Transverse colon (tissue), 4 donors: ENCODE measurements at regions not wholly inside any gene's neighbourhood (a gene's known extent, or its start where the extent isn't known, plus 50 kb on each side); places are given as distances from the start of the nearest gene placed in this dataset.

Experiments
- DNase-seq: peaks from one replicate; pipeline ENCODE4 v3.0.0-alpha.2; 2019
- H3K27ac ChIP-seq, 4 donors: fragments of 200-600 bp; sonication (generic); 2 replicates each; pipeline ENCODE4 v1.5.1; 2016 to 2018; ENCODE audit warnings: inconsistent platforms in 4 of 4
- H3K27me3 ChIP-seq: fragments of 200-600 bp; sonication (generic); 2 replicates; pipeline ENCODE4 v1.5.1; 2017; ENCODE audit warnings: inconsistent platforms
- H3K36me3 ChIP-seq, 4 donors: fragments of 200-600 bp; sonication (generic); 2 replicates each; pipeline ENCODE4 v1.5.1; 2017 to 2019; ENCODE audit warnings: inconsistent platforms in 4 of 4
- H3K4me1 ChIP-seq, 4 donors: fragments of 200-600 bp; sonication (generic); 2 replicates each; pipeline ENCODE4 v1.5.1; 2017 to 2020; ENCODE audit warnings: inconsistent platforms in 4 of 4
- H3K4me3 ChIP-seq, 4 donors: fragments of 200-600 bp; sonication (generic); 1 replicate in 1 of 4; 2 replicates in 3 of 4; pipeline versions ENCODE4 v1.5.1 to v1.6.1; 2017 to 2019; ENCODE audit warnings: inconsistent platforms in 4 of 4
- H3K9me3 ChIP-seq, 2 donors: fragments of 200-600 bp; sonication (generic); 2 replicates each; pipeline ENCODE4 v1.5.1; 2017 to 2019; ENCODE audit warnings: inconsistent platforms in 2 of 2
- EP300 ChIP-seq: sonication (generic); formaldehyde crosslinking; IDR thresholded peaks from one replicate; pipeline ENCODE4 v1.6.1; 2017; ENCODE audit warnings: antibody characterized with exemption, low read depth
- POLR2A ChIP-seq: fragments of 450-650 bp; IDR thresholded peaks from one replicate; pipeline ENCODE4 v1.6.1; 2016; ENCODE audit warnings: antibody characterized with exemption, mild to moderate bottlenecking, moderate library complexity
- POLR2AphosphoS5 ChIP-seq, 3 donors: sonication (generic); formaldehyde crosslinking; IDR thresholded peaks; one replicate each; pipeline ENCODE4 v1.6.1; 2016; ENCODE audit warnings: antibody characterized with exemption in 3 of 3
- WGBS, 2 donors: methylation state at CpG; one replicate each; pipeline ENCODE4 v1.1.5; 2018; ENCODE audit warnings: low coverage in 1 of 2; 5-methylcytosine and 5-hydroxymethylcytosine counted together
- in situ Hi-C, 4 donors: fragments of 200-750 bp; cut with MboI; loops; one replicate each; pipeline versions ENCODE4 v1.15.0 to v1.15.1; 2017; ENCODE audit warnings: low sequenced_read_pairs in 3 of 4, low pct_ligation_motif_present in 1 of 4, low pct_unique_long_range_greater_than_20kb in 1 of 4
- intact Hi-C: fragments of 100-400 bp; cut with DNase I; formaldehyde crosslinking; loops from one replicate; pipeline ENCODE4 v1.15.1; 2023; ENCODE audit warnings: low total_unique reads
- TF ChIP-seq, protein P1 (sequence below), 5 experiments: fragments of 200-600 bp in 3 of 5; fragments of 450-650 bp in 2 of 5; sonication (generic) in 3 of 5; IDR thresholded peaks; 1 replicate in 2 of 5; 2 replicates in 3 of 5; pipeline ENCODE4 v1.5.1; 2016 to 2017; ENCODE audit warnings: antibody characterized with exemption in 5 of 5, inconsistent platforms in 3 of 5, mild to moderate bottlenecking in 2 of 5, moderate library complexity in 1 of 5

DNA sequence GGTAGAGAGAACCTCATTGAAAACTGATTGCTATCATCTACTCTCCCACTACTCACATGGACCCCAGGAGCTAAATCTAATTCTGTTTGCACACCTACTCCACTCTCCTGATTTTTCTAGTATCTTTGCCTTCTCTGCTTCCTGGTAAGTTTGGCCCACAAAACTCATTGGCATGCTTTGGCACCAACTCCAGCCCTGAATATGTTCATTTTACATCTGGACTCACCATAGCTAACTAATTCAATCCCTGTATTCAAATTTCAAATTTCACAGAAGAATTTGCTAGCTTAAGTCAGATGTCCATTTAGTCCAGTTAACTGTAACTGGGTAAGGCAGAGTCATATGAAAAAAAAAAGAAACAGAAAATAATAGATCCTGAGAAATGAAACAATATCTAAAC lies 442.1 kb downstream of the SUCLG1 start:
- H3K27ac ChIP-seq = no peak overlapping the region
- no peaks in the 10 kb centered on the region for H3K9me3 ChIP-seq
- no peaks in the 10 kb centered on the region for H3K36me3 ChIP-seq
- in situ Hi-C loops = loop anchor here in 2 of 4 donors (25.0 kb wide), 1 partner anchor 295 kb away; no protein-coding TSS in a partner anchor
- H3K27me3 ChIP-seq = no peaks in the 10 kb centered on the region
- TF ChIP-seq, protein P1, sequence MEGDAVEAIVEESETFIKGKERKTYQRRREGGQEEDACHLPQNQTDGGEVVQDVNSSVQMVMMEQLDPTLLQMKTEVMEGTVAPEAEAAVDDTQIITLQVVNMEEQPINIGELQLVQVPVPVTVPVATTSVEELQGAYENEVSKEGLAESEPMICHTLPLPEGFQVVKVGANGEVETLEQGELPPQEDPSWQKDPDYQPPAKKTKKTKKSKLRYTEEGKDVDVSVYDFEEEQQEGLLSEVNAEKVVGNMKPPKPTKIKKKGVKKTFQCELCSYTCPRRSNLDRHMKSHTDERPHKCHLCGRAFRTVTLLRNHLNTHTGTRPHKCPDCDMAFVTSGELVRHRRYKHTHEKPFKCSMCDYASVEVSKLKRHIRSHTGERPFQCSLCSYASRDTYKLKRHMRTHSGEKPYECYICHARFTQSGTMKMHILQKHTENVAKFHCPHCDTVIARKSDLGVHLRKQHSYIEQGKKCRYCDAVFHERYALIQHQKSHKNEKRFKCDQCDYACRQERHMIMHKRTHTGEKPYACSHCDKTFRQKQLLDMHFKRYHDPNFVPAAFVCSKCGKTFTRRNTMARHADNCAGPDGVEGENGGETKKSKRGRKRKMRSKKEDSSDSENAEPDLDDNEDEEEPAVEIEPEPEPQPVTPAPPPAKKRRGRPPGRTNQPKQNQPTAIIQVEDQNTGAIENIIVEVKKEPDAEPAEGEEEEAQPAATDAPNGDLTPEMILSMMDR (IDR thresholded peaks at IDR 0.05) = no peak
- TF ChIP-seq POLR2A = no peak
- no peak for TF ChIP-seq POLR2AphosphoS5 (IDR thresholded peaks at IDR 0.05)
- no peak for TF ChIP-seq EP300
- no peaks in the 10 kb centered on the region for H3K4me1 ChIP-seq
- H3K4me3 ChIP-seq = no peak overlapping the region
- DNase-seq = no peak
- intact Hi-C loops = no loop called here

DNA sequence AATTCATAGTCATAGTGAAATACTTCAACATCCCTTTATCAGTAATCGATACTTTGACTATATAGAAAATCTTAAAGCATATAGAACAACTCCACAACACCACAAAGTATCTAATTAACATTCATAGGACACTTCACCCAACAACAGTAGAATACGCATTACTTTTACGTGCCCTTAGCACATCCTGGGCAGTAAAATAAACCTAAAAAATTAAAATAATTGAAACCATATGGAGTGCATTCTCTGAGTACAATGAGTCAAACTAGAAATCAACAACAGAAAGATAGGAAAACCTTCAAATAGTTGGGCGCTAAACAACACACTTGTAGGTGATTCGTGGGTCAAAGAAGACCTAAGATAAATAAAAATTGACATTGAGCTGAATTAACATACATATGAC lies 442.9 kb downstream of the SUCLG1 start:
- Histone ChIP-seq H3K27ac (no peak overlapping the region), H3K4me3 (no peak overlapping the region), H3K27me3 (no peaks in the 10 kb centered on the region), H3K9me3 (no peaks in the 10 kb centered on the region), H3K4me1 (no peaks in the 10 kb centered on the region), H3K36me3 (no peaks in the 10 kb centered on the region)
- DNase-seq = no peak
- intact Hi-C loops (no loop called here), in situ Hi-C loops (loop anchor here in 2 of 4 donors (25.0 kb wide), 1 partner anchor 296 kb away; no protein-coding TSS in a partner anchor)
- 77 to 88% methylated on average over 5 of the region's 5 CpGs for WGBS, 2 donors
- no peak for TF ChIP-seq POLR2A
- TF ChIP-seq, protein P1 (IDR thresholded peaks at IDR 0.05) = no peak
- no peak for TF ChIP-seq POLR2AphosphoS5 (IDR thresholded peaks at IDR 0.05)
- no peak for TF ChIP-seq EP300

DNA sequence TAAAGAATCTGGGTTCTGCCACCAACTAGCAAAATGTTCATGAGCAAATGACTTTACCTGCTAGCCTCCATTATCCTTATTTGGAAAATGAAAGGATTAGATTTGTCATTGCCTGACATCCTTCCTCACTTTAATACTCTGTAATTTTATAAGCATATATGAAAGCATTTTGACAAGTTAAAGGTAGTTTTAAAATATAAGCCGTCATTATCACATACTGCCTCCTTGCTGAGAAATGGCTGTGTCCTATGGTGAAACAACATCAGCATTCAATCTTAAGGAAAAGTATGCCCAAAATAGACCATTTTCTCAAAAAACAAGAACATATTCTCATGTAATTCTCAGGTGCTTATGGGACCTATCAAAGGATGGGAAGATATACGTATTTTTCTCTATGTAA lies 461.2 kb downstream of the SUCLG1 start:
- DNase-seq = no peak
- 90 to 91% methylated on average over 2 of the region's 2 CpGs for WGBS, 2 donors
- no peak for TF ChIP-seq POLR2AphosphoS5 (IDR thresholded peaks at IDR 0.05)
- TF ChIP-seq POLR2A = no peak
- no peak for TF ChIP-seq EP300
- TF ChIP-seq, protein P1 (IDR thresholded peaks at IDR 0.05) = no peak
- Histone ChIP-seq H3K27ac (no peak overlapping the region), H3K9me3 (no peaks in the 10 kb centered on the region), H3K27me3 (no peaks in the 10 kb centered on the region), H3K4me1 (no peaks in the 10 kb centered on the region), H3K4me3 (no peak overlapping the region), H3K36me3 (no peaks in the 10 kb centered on the region)
- intact Hi-C loops = no loop called here
- in situ Hi-C loops = no loop called here

DNA sequence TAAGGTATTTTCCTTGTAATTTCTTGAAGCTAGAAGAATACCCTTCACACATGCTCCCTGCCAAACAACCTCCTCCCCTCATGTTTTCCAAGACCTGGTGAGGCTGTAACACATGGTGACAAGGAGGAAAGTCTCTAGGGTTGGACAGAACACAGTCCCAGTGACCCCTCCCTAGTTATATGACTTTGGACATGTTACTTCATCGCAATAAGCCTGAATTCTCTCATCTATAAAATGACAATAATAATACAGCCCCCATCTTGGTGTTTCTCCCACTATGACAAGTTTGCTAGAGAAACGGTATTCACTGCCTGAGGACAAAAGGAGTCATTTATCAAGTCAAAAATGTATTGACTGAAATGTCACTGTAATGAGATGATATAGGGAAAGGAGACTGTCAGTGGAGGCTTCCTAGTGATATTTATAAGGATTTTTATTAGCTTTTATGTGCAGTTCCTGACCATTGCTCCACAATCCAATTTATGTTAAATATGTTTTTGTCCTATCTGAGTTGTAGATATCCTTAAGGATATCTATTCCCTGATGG lies 464.4 kb downstream of the SUCLG1 start:
- TF ChIP-seq EP300 (no peak), POLR2A (no peak), POLR2AphosphoS5 (IDR thresholded peaks at IDR 0.05) (no peak)
- TF ChIP-seq, protein P1 (IDR thresholded peaks at IDR 0.05) = no peak
- in situ Hi-C loops = no loop called here
- no peak overlapping the region for H3K4me3 ChIP-seq
- intact Hi-C loops = no loop called here
- no peaks in the 10 kb centered on the region for H3K36me3 ChIP-seq
- 50 to 62% methylated on average over 2 of the region's 2 CpGs for WGBS, 2 donors
- no peak for DNase-seq
- H3K27me3 ChIP-seq = no peaks in the 10 kb centered on the region
- H3K9me3 ChIP-seq = no peaks in the 10 kb centered on the region
- no peak overlapping the region for H3K27ac ChIP-seq
- H3K4me1 ChIP-seq = no peaks in the 10 kb centered on the region
